ENCODE measurements at regions not wholly inside any gene's neighbourhood (a gene's known extent, or its start where the extent isn't known, plus 50 kb on each side); places are given as distances from the start of the nearest gene placed in this dataset.

DNA sequence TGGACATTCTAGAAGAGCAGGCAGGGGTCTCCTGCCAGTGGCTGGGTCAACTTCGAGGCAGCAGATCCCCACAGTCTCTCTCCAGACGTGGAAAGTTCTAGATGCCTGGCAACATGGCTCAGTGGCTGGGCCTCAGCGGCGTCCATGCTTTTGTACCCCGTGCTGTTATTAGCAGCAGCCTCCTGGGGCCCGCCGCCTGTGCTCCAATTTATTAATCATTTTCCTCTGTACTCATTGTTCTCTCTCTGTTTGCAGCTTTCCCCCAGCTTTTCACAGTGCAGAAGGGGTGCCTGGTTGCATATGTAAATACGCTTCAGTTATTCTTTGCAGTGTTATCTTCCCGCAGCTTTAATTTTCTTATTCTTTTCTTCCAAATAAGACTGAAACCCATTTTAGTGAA lies 515.1 kb downstream of the TBC1D22A start:
- Histone ChIP-seq H3K4me3 (ENCODE audit: low read length) (no peak overlapping the region), H3K9me3 (ENCODE audit: low read depth, low read length) (no peaks in the 10 kb centered on the region), H3K27me3 (ENCODE audit: insufficient read depth, low read length) (no peaks in the 10 kb centered on the region), H3K4me1 (ENCODE audit: insufficient read depth, low read length) (no peaks in the 10 kb centered on the region)

DNA sequence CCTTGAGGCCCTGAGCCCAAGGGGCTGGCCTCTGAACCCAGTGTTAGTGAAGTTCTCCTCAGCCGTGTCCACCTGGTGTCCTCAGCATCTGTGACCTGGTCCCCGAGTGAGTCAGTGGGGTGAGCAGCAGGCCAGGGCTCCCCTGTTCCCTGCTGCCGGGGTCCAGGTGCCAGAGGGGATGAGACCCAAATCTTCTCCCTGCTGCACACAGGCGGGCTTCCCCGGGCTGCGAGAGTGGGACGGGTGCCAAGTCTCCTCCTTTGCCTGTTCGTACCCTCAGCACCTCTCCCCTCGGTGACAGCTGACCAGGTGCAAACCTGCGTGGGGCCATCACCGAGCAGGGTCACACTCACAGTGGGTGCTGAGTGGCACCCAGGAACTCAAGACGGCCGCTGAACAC lies 514.5 kb downstream of the TBC1D22A start:
- Histone ChIP-seq H3K4me3 (ENCODE audit: low read length) (no peak overlapping the region), H3K9me3 (ENCODE audit: low read depth, low read length) (no peaks in the 10 kb centered on the region), H3K27me3 (ENCODE audit: insufficient read depth, low read length) (no peaks in the 10 kb centered on the region), H3K4me1 (ENCODE audit: insufficient read depth, low read length) (no peaks in the 10 kb centered on the region)

DNA sequence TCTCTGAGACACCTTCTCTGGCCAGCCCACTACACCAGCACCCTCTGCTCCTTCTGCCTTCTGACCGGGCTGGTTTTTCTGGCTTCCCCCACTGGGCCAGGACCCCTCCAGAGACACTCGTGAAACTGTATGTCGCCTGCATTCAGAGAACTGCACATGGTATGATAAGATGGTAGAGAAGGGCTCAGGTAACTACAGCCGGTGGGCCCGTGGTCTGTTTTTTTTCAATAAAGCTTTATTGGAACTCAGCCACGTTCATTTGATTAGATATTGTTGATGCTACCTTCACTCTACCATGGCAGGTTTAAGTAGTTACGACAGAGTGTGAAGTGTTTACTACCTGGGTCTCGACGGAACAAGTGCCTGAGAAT lies 514.0 kb downstream of the TBC1D22A start:
- H3K27me3 ChIP-seq (ENCODE audit: insufficient read depth, low read length) = no peaks in the 10 kb centered on the region
- no peaks in the 10 kb centered on the region for H3K4me1 ChIP-seq (ENCODE audit: insufficient read depth, low read length)

DNA sequence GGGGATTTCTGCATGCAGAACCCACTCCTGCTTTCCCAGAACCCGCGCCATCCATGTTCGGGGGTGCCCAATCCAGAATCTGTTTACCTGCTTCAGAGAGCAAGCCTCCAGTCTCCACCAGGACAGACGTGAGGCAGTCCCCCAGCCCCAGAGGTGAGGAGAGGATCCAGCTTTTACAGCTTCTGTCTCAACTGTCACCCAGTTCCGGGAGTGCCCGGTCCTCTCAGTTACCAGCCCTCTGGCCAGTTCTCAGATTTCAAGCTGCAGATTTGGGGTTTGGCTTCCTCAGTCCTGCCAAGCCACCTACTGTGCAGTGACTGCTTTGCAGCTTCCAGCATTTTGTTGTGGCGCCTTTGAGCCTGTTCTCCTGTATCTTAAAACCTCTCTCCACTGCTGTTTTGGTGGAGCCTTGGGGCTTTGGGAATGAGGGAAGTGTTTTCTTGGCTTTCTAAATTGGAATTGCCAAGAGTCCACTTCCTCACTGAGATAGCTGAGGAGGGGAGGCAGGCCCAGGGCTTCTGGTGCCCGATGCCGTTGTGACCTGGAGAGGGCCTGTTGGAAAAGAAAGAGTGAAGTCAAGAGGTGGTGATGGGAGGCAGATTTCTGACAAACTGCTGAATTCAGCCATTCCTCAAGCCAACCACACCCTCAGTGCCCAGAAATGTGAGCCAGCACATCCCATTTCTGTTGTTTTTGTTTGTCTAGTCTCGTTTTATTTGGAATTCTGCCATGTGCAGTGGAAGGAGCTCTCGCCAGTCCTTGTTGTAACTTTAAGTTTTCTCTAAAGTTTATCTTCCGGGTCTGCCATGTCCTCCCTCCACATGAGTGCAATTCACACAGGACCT lies 513.4 kb downstream of the TBC1D22A start:
- no peaks in the 10 kb centered on the region for H3K4me1 ChIP-seq (ENCODE audit: insufficient read depth, low read length)
- no peak overlapping the region for H3K4me3 ChIP-seq (ENCODE audit: low read length)
- H3K9me3 ChIP-seq (ENCODE audit: low read depth, low read length) = no peaks in the 10 kb centered on the region
- no peaks in the 10 kb centered on the region for H3K27me3 ChIP-seq (ENCODE audit: insufficient read depth, low read length)

More for the DNA sequence above, 514.0 kb downstream of the TBC1D22A start:
- Histone ChIP-seq H3K9me3 (ENCODE audit: low read depth, low read length) (no peaks in the 10 kb centered on the region), H3K4me3 (ENCODE audit: low read length) (no peak overlapping the region)

DNA sequence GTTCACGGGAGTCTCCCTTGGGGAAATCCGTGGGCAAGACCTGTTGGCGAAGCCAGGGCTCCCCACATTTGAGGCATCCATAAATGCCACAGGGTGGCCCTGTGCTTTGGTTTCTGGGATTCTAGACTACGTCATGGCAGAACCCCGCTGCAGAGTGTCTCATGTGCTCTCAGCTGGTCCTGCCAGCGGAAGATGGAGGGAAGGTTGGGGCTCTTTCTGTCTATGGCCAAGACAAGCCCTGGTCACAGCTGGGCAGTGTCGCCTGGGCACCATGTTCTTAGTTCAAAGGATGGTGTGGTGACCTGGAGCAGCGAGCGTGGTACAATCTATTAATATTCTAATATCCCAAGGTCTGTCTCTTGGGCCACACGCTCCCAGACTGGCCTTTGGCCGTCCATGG lies 511.7 kb downstream of the TBC1D22A start:
- H3K27me3 ChIP-seq (ENCODE audit: insufficient read depth, low read length) = no peaks in the 10 kb centered on the region
- no peaks in the 10 kb centered on the region for H3K9me3 ChIP-seq (ENCODE audit: low read depth, low read length)
- no peak overlapping the region for H3K4me3 ChIP-seq (ENCODE audit: low read length)
- H3K4me1 ChIP-seq (ENCODE audit: insufficient read depth, low read length) = no peaks in the 10 kb centered on the region

DNA sequence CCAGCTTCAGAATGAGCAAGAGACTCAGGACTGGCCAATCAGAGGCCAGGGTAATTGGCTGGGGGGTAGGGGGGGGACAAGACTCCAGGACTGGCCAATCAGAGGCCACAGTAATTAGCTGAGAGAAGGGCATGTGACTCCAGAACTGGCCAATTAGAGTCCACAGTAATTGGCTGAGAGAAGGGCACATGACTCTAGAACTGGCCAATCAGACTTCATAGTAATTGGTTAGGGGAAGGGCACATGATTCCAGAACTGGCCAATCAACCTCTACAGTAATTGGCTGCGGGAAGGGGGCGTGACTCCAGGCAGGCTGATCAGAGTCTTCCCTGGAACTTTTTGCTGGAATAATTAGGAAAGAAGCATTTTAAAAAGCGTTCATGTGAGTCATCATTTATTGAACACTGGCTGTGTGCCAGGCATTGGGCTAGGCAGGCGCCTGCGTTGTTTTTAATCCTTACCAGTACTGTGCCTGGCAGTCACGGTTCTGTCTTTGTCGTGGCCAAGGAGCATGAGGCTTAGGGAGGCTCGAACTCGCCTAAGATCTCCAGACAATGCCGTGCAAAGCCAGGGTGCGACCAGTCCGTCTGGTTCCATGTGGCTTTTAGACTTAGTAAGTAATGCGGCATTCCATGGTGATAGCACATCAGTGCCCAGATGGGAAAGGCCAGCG lies 508.1 kb downstream of the TBC1D22A start:
- Histone ChIP-seq H3K4me3 (ENCODE audit: low read length) (no peak overlapping the region), H3K27me3 (ENCODE audit: insufficient read depth, low read length) (no peaks in the 10 kb centered on the region), H3K9me3 (ENCODE audit: low read depth, low read length) (no peaks in the 10 kb centered on the region), H3K4me1 (ENCODE audit: insufficient read depth, low read length) (no peaks in the 10 kb centered on the region)

DNA sequence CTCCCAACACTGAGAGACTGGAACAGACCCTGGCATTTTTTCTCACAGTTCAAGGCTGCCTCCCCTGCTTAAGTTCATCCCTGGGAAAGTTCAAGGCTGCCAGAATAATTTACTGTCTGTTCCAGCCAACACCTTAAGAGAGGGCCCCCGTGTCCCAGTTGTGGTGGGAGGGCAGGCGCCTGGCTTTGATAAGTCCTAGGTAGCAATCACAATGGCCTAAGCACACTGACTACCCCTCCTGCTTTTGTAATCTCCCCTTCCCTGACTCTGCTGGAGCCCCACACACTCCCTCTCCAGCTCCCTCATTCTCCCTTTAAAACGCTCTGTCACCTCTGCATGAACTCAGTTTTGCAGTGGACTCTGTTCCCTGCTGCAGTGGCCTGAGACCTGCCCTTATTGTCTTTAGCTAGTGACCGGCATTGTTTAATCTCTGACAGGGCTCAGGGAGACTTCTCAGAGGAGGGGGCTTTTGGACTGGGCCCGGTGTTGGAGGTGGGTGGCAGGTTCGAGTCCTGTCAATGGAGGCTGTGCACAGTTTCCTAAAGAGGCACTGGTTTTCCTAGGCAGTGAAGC lies 507.2 kb downstream of the TBC1D22A start:
- Histone ChIP-seq H3K9me3 (ENCODE audit: low read depth, low read length) (no peaks in the 10 kb centered on the region), H3K4me3 (ENCODE audit: low read length) (no peak overlapping the region), H3K4me1 (ENCODE audit: insufficient read depth, low read length) (no peaks in the 10 kb centered on the region), H3K27me3 (ENCODE audit: insufficient read depth, low read length) (no peaks in the 10 kb centered on the region)

DNA sequence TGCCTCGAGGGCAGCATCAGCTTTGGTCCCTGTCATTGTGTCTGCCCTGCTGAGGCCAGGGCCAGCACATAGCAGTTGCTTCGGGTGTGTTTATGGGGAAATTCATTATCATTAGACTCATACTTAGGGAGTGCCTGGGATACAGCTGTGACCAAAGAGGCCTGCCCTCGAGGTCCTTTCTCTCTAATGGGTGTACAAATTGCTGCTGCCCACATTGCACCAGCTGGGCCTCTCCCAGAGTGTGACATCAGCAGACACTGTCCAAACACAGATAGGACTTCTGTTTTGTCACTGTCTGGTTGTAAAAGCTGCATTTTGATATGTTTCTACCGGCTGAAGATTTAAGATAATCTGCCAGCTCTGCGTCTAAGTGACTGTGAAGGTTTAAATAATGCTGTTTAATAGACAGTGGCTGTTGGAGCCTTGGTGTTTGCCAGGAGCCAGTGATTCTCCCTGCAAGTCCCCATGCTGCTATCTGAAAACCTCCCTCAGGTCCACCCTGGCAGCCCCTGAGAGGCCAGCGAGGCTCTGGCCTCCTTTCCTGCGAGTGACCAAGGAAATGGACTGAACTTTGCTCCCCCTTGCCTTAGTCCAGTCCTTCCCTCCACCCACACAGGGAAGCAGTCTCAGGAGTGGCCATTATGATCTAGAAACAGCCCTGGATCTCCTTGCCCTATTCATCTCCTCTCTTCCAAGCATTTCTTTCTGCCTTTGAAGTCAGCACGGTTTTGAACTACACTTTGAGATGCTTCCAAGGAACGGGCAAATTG lies 505.2 kb downstream of the TBC1D22A start:
- H3K27me3 ChIP-seq (ENCODE audit: insufficient read depth, low read length) = no peaks in the 10 kb centered on the region
- no peaks in the 10 kb centered on the region for H3K4me1 ChIP-seq (ENCODE audit: insufficient read depth, low read length)
- no peak overlapping the region for H3K4me3 ChIP-seq (ENCODE audit: low read length)
- no peaks in the 10 kb centered on the region for H3K9me3 ChIP-seq (ENCODE audit: low read depth, low read length)

DNA sequence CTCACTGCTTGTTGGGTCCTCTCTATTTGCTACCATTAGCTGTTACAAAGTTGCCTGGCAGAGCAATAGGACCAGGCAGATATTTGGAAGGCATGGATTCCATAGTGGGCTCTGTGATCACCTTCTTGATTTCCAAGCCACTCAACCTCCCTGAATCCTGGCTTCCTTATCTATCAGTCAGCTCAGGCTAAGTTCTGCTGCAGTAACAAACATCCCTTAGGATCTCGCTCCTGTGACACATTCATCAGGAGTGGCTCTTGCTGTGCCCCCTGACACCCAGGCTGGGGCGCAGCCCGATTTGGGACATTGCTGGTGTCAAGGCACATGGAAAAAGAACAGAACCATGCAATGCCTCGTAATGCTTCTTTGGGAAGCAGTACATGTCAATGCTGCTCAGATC lies 503.9 kb downstream of the TBC1D22A start:
- no peak overlapping the region for H3K4me3 ChIP-seq (ENCODE audit: low read length)
- no peaks in the 10 kb centered on the region for H3K9me3 ChIP-seq (ENCODE audit: low read depth, low read length)
- H3K4me1 ChIP-seq (ENCODE audit: insufficient read depth, low read length) = no peaks in the 10 kb centered on the region
- no peaks in the 10 kb centered on the region for H3K27me3 ChIP-seq (ENCODE audit: insufficient read depth, low read length)

DNA sequence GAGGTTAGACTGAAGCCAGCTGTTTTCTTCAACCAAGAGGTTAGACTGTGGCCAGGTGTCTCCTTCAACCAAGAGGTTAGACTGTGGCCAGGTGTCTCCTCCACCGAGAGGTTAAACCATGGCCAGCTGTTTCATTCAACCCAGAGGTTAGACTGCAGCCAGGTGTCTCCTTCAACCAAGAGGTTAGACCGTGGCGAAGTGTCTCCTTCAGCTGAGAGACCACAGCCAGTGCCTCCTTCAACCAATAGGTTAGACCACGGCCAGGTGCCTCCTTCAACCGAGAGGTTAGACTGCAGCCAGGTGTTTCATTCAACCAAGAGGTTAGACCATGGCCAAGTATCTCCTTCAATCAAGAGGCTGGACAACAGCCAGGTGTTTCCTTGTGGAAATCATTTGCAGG lies 498.1 kb downstream of the TBC1D22A start:
- Histone ChIP-seq H3K9me3 (ENCODE audit: low read depth, low read length) (no peaks in the 10 kb centered on the region), H3K27me3 (ENCODE audit: insufficient read depth, low read length) (no peaks in the 10 kb centered on the region), H3K4me1 (ENCODE audit: insufficient read depth, low read length) (no peaks in the 10 kb centered on the region), H3K4me3 (ENCODE audit: low read length) (no peak overlapping the region)

DNA sequence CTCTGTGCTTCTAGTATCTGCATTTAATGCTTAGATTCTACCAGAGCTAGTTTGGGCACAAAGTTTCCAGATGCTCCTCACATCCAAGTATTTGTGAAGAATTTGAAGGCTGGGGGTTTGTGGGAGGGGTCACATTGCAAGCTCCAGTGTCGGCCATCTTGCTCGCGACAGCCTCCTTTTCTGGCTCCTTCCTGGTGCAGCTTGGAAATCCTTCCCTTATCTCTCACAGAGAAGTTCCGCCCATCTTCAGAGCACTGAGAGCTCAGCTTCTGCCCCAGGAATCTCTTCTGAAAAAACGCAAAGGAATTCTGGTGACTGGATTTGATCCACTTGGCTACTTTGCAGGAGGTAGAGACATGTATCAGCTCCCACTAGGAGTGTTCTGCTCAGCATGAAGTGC lies 497.5 kb downstream of the TBC1D22A start:
- no peaks in the 10 kb centered on the region for H3K9me3 ChIP-seq (ENCODE audit: low read depth, low read length)
- no peaks in the 10 kb centered on the region for H3K4me1 ChIP-seq (ENCODE audit: insufficient read depth, low read length)
- H3K27me3 ChIP-seq (ENCODE audit: insufficient read depth, low read length) = no peaks in the 10 kb centered on the region
- H3K4me3 ChIP-seq (ENCODE audit: low read length) = no peak overlapping the region

DNA sequence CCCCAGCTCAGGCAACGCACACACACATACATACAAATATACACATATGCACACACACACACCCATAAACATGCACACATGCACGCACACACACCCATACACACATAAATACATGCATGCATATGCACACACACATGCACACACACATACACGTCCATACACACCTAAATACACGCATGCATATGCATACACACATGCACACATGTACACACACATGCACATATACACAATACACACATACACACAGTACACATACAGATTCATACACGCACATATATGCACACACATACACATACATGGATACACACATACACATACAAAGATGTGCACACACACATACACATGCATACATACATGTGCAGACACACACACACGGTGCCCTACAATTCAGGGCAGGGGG lies 496.6 kb downstream of the TBC1D22A start:
- Histone ChIP-seq H3K4me1 (ENCODE audit: insufficient read depth, low read length) (no peaks in the 10 kb centered on the region), H3K27me3 (ENCODE audit: insufficient read depth, low read length) (no peaks in the 10 kb centered on the region), H3K9me3 (ENCODE audit: low read depth, low read length) (no peaks in the 10 kb centered on the region), H3K4me3 (ENCODE audit: low read length) (no peak overlapping the region)

DNA sequence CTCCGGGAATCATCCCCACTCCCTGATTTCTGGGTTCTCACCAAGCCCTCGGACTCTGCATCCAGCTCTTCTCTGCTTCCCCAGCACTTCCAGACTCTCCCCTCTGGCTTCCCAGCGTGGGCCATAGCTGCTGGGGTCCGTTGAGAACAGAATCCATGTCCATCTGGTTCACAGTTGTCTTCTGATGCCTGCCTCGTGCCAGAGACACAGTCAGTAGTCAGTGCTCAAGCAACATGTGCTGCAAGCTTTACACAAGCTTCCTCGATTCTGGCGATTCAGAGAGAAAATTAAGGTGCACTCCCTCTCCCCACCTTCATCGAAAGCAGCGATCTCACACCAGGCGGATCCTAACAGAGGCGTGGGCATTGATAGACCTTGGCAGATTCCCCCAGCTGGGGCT lies 495.5 kb downstream of the TBC1D22A start:
- H3K4me3 ChIP-seq (ENCODE audit: low read length) = no peak overlapping the region
- H3K9me3 ChIP-seq (ENCODE audit: low read depth, low read length) = no peaks in the 10 kb centered on the region
- H3K4me1 ChIP-seq (ENCODE audit: insufficient read depth, low read length) = no peaks in the 10 kb centered on the region
- no peaks in the 10 kb centered on the region for H3K27me3 ChIP-seq (ENCODE audit: insufficient read depth, low read length)

DNA sequence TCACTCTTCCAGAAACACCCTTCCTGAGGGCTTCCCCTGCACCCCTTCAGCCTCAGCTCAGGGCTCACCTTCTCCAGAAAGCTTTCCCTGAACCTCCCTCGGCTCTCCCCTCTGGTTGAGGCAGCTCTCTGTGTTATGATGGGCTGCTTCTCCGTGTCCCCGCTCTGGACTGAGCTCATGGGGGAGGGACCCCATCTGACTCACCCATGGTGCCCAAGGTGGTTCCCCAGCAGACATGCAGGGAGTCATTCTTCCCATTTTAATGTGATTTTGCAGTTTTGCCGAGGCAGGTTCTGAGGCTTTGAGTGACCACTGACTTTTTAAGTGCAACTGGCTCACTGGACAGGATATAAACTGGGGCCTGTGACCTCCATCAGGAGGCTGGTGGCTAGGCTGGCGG lies 495.1 kb downstream of the TBC1D22A start:
- H3K27me3 ChIP-seq (ENCODE audit: insufficient read depth, low read length) = no peaks in the 10 kb centered on the region
- H3K9me3 ChIP-seq (ENCODE audit: low read depth, low read length) = no peaks in the 10 kb centered on the region
- H3K4me3 ChIP-seq (ENCODE audit: low read length) = no peak overlapping the region

DNA sequence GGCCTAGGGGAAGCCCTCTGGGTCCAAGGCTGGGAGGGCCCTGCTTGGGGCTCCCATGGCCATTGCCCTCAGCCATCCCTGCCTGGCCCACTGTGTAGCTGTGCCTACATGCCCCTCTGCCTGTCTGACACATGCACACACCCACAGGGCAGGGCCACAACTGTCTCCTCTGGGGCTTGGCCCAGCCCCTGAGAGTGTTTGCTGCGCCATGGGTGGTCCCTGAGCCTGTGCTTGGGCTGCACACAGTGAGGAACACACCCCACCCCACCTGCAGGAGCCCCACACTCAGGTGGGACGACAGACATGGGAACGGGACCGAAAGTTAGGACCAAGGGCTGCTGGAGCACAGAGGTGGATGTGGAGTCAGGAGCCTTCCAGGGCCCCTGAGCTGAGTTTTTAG lies 489.5 kb downstream of the TBC1D22A start:
- no peaks in the 10 kb centered on the region for H3K27me3 ChIP-seq (ENCODE audit: insufficient read depth, low read length)
- H3K4me1 ChIP-seq (ENCODE audit: insufficient read depth, low read length) = no peaks in the 10 kb centered on the region
- H3K9me3 ChIP-seq (ENCODE audit: low read depth, low read length) = no peaks in the 10 kb centered on the region
- no peak overlapping the region for H3K4me3 ChIP-seq (ENCODE audit: low read length)

More for the DNA sequence above, 495.1 kb downstream of the TBC1D22A start:
- no peaks in the 10 kb centered on the region for H3K4me1 ChIP-seq (ENCODE audit: insufficient read depth, low read length)

Measured in mononuclear cell (primary cell).